Lower leg skin (tissue), 3 donors: ENCODE measurements at regions not wholly inside any gene's neighbourhood (a gene's known extent, or its start where the extent isn't known, plus 50 kb on each side); places are given as distances from the start of the nearest gene placed in this dataset.

Experiments
- CTCF ChIP-seq, 3 donors: fragments of 450-650 bp; IDR thresholded peaks; one replicate each; pipeline ENCODE4 v1.5.1; 2016; ENCODE audit warnings: antibody characterized with exemption in 3 of 3, mild to moderate bottlenecking in 3 of 3, moderate library complexity in 2 of 3
- POLR2A ChIP-seq, 2 donors: fragments of 450-650 bp; IDR thresholded peaks; one replicate each; pipeline ENCODE4 v1.6.1; 2016 to 2017; ENCODE audit warnings: antibody characterized with exemption in 2 of 2, mild to moderate bottlenecking in 1 of 2, moderate library complexity in 1 of 2

GRCh38 chr10:78518224-78518623 is 484.6 kb downstream of the RPS24 start:
- TF ChIP-seq POLR2A (IDR thresholded peaks at IDR 0.05) = no peak
- no peak for TF ChIP-seq CTCF (IDR thresholded peaks at IDR 0.05)
